KOPT-K1 (cell line): ENCODE measurements at regions not wholly inside any gene's neighbourhood (a gene's known extent, or its start where the extent isn't known, plus 50 kb on each side); places are given as distances from the start of the nearest gene placed in this dataset.
"Not testable (repeated sequence)": the region's sequence is repeated elsewhere in the genome, so short reads cannot be mapped to it uniquely, and the experiment has no call there.

Source experiments
- H3K27ac ChIP-seq: fragments of 200-600 bp; sonication (generic); 2 replicates; pipeline ENCODE4 v1.5.1; 2016; ENCODE audit warnings: antibody characterized with exemption, mild to moderate bottlenecking, low read depth, low read length; ENCODE audit not compliant: poor library complexity, severe bottlenecking
- H3K36me3 ChIP-seq: fragments of 200-600 bp; sonication (generic); 2 replicates; pipeline ENCODE4 v1.5.1; 2017; ENCODE audit warnings: antibody characterized with exemption, mild to moderate bottlenecking, low read length, moderate library complexity; ENCODE audit not compliant: insufficient read depth
- H3K9me3 ChIP-seq: fragments of 200-600 bp; sonication (generic); 2 replicates; pipeline ENCODE4 v1.5.1; 2017; ENCODE audit warnings: antibody characterized with exemption, low read length, mild to moderate bottlenecking; ENCODE audit not compliant: insufficient read depth, poor library complexity, severe bottlenecking

- Histone ChIP-seq H3K9me3 (peaks cover 17% of the 10 kb centered on the region), H3K27ac (no peak overlapping the region), H3K36me3 (no peaks in the 10 kb centered on the region)
These were observed 143.1 kb downstream of the ZNF737 start for GRCh38 chr19:20422216-20423205.

GRCh38 chr19:20416661-20417060 lies 148.9 kb downstream of the ZNF737 start:
- Histone ChIP-seq H3K9me3 (no peaks in the 10 kb centered on the region), H3K36me3 (no peaks in the 10 kb centered on the region), H3K27ac (no peak overlapping the region)

- no peaks in the 10 kb centered on the region for H3K9me3 ChIP-seq
- no peaks in the 10 kb centered on the region for H3K36me3 ChIP-seq
- H3K27ac ChIP-seq = no peak overlapping the region
These were observed 151.5 kb downstream of the ZNF737 start for GRCh38 chr19:20414120-20414519.

- H3K9me3 ChIP-seq = no peaks in the 10 kb centered on the region
- no peak overlapping the region for H3K27ac ChIP-seq
- no peaks in the 10 kb centered on the region for H3K36me3 ChIP-seq
These were observed 151.9 kb downstream of the ZNF737 start for GRCh38 chr19:20413705-20414104.

DNA sequence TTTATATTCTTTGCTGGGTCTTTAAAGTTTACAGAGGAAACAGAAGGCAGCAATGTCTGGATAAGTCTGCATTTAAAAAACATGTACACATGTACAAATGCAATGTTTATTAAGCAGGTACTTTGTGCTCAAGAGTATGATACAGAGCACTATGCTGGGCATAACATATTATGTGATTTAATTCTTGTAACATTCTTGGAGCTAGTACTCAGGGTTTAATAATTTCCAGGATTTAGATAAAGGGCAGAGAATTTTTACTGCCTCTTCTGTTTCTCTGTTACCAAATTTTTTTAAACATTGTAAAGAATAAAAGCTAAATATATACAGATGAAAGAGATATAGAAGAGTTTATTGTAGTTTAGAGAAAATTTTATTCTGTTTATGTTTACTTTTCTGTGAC lies 152.7 kb downstream of the ZNF737 start:
- no peak overlapping the region for H3K27ac ChIP-seq
- H3K36me3 ChIP-seq = no peaks in the 10 kb centered on the region
- no peaks in the 10 kb centered on the region for H3K9me3 ChIP-seq

DNA sequence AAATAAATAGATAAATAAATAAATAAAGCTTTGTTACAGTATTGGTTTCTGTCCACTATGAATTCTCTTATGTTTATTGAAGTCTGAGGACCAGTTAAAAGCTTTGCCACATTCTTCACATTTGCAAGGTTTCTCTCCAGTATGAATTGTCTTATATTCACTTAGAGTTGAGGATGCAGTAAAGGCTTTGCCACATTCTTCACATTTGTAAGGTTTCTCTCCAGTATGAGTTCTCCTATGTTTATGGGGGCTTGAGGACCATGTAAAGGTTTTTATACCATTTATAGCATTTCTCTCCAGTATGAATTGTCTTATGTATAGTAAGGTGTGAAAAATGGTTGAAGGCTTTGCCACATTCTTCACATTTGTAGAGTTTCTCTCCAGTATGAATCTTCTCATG lies 168.3 kb downstream of the ZNF737 start:
- Histone ChIP-seq H3K36me3 (no peaks in the 10 kb centered on the region), H3K27ac (no peak overlapping the region), H3K9me3 (peaks cover 62% of the 10 kb centered on the region)

DNA sequence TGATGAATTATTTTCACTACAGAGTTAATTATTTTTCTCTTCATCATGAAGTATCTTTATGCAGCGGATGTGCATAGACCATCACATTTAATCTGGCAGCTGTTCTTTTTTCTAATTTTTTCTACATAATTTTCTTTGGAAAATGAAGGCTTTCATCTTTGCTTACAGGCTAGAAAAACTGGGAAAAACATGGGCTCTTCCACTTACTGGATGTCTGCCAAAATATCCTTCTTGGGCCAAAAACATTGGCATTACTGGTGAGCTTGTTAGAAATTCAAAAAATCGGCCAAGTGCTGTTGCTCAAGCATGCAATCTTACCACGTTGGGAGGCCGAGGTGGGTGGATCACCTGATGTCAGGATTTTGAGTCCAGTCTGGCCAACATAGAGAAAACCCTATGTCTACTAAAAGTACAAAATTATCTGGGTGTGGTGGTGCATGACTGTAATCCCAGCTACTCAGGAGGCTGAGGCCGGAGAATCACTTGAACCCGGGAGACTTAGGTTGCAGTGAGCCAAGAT lies 176.8 kb downstream of the ZNF737 start:
- no peaks in the 10 kb centered on the region for H3K36me3 ChIP-seq
- peaks cover 21% of the 10 kb centered on the region for H3K9me3 ChIP-seq
- no peak overlapping the region for H3K27ac ChIP-seq

GRCh38 chr19:20385061-20385460 lies 180.5 kb downstream of the ZNF737 start:
- no peak overlapping the region for H3K27ac ChIP-seq
- H3K9me3 ChIP-seq = no peaks in the 10 kb centered on the region
- H3K36me3 ChIP-seq = no peaks in the 10 kb centered on the region

DNA sequence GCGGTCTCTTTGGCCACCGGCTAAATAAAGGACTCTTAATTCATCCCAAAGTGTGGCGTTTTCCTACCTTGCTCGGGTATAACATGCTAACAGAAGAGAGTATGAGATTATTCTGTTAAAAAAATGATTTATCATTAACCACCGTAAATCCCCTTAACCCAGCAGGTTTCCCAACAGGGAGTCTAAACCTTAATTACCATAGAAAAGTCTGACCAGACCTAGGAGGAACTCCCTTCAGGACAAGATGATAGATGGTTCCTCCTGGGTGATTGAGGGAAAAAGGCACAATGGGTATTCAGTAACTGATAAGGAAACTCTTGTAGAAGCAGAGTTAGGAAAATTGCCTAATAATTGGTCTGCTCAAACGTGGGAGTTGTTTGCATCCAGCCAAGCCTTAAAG lies 193.7 kb downstream of the ZNF737 start:
- Histone ChIP-seq H3K9me3 (no peaks in the 10 kb centered on the region), H3K27ac (no peak overlapping the region), H3K36me3 (no peaks in the 10 kb centered on the region)

- H3K27ac ChIP-seq, H3K9me3 ChIP-seq, H3K36me3 ChIP-seq: not testable (repeated sequence)
These were observed 194.3 kb downstream of the ZNF737 start for GRCh38 chr19:20371304-20371703.

DNA sequence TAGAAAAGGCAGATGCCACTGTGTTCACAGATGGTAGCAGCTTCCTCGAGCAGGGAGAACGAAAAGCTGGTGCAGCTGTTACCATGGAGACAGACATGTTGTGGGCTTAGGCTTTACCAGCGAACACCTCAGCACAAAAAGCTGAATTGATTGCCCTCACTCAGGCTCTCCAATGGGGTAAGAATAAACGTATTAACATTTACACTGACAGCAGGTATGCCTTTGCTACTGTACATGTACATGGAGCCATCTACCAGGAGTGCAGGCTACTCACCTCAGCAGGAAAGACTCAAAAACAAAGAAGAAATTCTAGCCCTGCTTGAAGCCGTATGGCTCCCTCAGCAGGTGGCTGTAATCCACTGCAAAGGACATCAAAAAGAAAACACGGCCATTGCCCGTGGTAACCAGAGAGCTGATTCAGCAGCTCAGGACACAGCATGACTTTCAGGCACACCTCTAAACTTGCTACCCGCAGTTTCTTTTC lies 197.7 kb downstream of the ZNF737 start:
- Histone ChIP-seq H3K36me3 (no peaks in the 10 kb centered on the region), H3K9me3 (no peaks in the 10 kb centered on the region), H3K27ac (no peak overlapping the region)

- H3K36me3 ChIP-seq = no peaks in the 10 kb centered on the region
- no peak overlapping the region for H3K27ac ChIP-seq
- no peaks in the 10 kb centered on the region for H3K9me3 ChIP-seq
These were observed 198.1 kb downstream of the ZNF486 start for GRCh38 chr19:20365146-20365545.

DNA sequence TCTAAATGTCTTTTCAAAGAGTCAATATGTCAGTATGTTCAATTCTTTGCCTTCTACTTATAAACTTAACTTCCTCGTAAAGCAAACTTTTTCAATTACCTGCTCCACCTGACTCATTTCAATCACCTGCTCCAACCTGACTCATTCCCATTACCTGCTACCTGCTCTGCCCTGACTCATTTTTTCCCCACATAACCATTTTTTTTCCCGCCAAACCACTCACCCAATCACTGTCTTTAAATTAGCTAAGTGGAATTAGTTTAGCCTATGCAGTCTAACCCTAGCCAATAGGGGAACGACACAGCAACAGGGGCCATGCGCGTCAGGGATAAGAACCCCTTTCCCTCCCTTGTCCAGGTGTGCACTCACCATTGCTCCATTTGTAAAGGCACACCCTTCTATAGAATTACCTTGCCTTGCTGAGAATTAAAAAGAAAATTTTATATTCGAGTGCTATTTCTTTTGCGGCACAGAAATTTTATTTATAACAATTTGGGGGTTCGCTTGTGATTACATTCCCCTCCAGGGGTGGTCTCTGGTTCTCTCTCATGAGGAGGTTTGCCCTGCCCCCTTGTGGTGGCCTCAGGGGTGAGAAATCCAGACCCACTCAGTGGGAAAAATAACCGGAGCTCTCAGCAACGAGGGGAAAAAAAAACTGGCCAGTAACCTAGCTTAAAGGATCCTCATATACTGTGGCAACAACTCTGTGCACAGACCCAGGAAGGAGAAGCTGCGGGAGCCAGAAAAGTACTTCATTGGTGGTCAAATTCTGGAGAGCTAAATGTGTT lies 193.1 kb downstream of the ZNF486 start:
- Histone ChIP-seq H3K27ac (no peak overlapping the region), H3K9me3 (no peaks in the 10 kb centered on the region), H3K36me3 (no peaks in the 10 kb centered on the region)

DNA sequence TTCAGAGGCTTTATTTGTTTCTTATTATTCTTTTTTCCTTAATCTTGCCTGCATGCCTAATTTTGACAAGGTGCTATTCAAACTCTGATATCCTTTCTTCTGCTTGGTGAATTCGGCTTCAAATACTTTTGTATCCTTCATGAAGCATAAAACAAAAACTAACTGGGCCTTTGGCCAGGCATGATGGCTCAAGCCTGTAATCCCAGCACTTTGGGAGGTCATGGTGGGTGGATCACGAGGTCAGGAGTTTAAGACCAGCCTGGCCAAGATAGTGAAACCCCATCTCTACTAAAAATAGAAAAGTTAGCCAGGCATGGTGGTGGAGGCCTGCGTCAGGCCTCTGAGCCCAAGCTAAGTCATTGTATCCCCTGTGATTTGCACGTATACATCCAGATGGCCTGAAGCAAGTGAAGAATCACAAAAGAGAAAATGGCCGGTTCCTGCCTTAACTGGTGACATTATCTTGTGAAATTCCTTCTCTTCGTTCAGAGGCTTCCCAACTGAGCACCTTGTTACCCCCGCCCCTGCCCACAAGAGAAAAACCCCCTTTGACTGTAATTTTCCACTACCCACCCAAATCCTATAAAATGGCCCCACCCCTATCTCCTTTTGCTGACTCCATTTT lies 191.9 kb downstream of the ZNF486 start:
- H3K9me3 ChIP-seq, H3K36me3 ChIP-seq, H3K27ac ChIP-seq: not testable (repeated sequence)

DNA sequence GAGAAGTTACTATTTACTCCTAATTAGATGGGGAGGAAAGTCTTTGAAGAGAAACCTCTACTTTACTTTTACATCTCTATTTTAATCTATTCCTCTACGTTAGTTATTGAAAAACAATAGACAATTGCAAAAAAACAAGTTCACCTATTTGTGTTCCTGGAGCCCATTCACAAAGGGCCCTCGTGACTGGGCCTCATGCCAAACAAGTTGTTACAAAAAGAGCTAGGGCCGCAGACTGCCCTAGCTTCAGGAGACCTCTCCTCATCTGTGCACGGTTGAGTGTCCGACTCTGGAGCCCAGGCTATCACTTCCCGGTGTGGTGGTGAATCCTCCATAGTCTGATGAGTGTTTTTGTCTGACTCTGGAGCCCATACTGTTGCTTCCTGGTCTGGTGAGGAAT lies 190.9 kb downstream of the ZNF486 start:
- H3K9me3 ChIP-seq = peaks cover 8% of the 10 kb centered on the region
- no peaks in the 10 kb centered on the region for H3K36me3 ChIP-seq
- no peak overlapping the region for H3K27ac ChIP-seq
